ENCODE measurements at regions not wholly inside any gene's neighbourhood (a gene's known extent, or its start where the extent isn't known, plus 50 kb on each side); places are given as distances from the start of the nearest gene placed in this dataset.
"Not testable (repeated sequence)": the region's sequence is repeated elsewhere in the genome, so short reads cannot be mapped to it uniquely, and the experiment has no call there.

DNA sequence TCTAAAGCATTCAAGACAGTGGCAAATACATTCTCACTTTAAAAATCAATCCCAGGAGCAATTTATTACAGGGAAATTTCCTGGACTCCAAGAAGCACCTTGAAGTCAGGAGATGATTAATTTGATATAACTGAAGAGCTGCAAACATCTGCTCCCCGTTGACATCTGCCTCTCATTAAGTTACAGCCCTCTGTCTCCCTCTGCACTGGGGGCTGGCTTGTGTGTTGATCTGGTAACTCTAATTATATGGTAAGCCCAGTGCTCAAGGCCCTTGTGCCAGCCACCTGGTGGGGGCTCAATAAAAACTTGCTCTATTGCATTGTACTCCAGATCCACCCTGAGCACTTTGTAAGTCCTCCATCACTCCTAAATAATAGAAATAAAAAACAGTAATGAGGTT is 131.1 kb upstream of the ZNF462 start:
- DNase-seq = no peak

DNA sequence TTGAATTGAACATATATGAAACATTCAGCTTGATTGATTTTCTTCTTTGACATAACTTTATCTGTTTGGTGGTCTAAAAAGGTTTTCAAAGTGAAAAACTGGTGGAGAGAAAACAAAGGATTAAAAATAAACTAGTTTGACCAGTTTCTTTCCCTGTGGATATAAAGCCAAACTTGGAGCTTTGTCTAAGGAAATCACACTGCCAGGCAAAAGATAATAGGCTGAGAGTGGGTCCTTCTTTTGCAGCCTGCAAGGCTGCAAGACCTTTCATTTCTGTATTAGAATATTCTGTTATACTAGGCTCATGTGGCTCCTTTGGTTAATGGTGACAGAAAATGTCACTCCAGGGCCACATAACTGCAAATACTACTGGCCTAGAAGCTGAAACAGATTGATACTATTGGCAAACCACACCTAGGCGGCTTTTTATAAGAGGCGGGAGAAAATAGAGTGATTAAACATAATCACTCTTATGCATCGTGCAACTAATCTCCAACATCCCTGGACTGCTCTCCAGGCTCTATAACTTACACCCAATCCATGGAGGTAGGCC is 129.1 kb upstream of the ZNF462 start:
- DNase-seq = no peak

DNA sequence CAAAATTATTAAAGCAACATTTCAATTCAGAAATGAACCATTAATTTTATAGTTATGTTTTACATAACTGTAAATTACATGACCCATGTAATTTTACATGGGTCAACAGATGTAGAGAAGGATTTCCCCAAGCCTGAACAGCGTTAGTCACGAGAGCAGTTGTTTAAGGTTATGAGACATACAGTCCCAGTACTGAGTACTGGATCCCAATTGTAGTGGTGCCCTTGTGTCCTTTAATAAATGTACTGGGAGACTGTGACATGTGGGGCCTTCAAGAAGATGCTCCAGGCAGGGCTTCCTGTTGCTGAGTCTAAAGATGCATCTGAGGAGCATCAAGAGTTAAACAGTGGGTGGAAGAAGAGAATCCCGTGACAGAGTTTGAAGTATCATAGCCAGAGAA is 125.5 kb upstream of the ZNF462 start:
- no peak for DNase-seq

DNA sequence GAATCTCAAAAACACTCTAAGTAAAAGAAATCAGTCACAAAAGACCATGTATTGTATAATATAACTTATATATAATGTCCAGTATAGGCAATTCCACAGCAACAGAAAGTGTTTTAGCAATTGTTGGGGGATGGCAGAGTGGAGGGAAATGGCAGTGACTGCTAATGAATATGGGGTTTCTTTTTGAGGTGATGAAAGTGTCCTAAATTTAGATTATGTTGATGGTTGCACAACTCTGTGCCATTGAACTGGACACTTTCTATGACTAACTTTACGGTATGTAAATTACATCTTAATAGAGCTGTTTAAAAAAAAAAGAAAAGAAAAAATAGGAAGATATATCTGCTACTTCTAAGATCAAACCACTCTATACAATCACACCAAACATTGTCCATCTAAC is 124.9 kb upstream of the ZNF462 start:
- no peak for DNase-seq

- DNase-seq = no peak
These were observed 117.5 kb upstream of the ZNF462 start for GRCh38 chr9:106745457-106745856.

DNA sequence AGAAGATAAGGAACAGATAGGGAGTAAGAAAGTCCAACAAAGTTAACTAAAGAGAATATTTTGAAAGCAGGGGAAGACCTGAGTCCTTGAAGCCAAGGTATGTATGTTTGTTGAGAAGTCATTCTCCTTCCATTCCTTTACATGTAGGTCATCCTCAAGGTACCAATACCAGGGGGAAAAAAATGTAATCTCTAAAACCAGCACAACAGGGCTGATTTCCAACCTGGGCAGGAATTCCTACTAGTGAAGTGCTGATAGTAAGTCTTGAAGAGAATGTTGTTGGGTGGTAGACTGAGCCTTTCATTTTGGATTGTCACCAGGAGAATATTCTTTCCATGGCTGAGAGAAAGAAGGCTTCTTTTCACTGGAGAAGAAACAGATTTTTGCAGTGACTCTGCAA is 117.1 kb upstream of the ZNF462 start:
- no peak for DNase-seq

DNA sequence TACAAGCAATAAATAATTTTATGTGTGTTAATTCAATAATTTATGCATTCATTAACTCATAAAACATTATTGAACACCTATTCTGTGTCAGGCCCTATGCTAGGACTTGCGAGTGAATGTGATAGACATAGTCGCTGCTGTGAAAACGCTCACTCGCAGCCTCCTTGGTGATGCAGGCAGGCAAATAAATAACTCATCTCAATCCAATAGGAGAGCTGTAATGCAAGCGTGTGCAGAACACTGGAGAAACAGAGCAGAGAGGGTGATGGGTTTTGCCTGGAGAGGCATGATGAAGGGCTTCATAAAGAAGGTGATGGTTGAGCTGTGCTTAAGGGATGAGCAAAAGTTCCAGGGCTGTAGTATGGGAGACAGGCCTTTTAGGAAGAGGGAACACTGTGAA is 111.3 kb upstream of the ZNF462 start:
- DNase-seq = no peak

DNA sequence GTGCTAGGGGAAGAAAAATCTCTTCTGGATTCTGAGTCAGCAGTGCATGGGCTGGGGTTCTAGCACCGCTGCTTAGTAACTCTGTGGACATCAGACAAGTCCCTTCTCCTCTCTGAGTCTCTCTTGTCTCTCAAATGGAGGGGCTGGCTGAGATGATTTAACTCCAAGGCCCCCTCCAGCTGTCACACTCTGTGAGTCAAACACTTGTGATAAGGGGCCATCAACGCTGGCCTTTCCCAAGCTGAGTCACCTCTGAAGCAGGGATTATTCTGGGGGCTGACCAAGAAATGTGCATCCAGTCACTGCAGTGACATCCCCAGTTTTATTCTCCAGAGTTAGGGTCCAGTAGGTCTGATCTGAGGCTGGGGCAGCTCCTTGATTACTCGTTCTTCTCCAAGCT is 110.4 kb upstream of the ZNF462 start:
- no peak for DNase-seq

GRCh38 chr9:106753155-106753671 is 109.8 kb upstream of the ZNF462 start:
- DNase-seq = no peak

DNA sequence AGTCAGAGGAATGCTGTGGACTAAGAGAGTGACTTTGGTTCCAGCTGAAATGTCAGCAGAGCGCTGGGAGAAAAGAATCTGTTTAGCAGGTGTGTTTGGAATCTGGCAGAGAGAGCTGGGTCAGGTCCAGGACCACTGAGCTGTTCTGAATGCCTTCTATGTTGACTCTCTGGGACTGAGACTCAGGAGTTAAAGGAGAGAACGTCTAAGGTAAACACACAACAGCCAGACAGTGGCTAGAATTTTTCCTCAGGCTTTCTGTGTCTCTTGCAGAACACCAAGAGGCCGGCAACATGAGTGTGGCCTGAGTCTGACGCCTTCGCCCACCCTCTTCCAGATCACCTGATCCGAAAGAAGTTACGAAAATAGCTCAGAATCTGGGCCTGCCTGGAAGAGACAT is 107.2 kb upstream of the ZNF462 start:
- DNase-seq = no peak

GRCh38 chr9:106757514-106757913 is 105.5 kb upstream of the ZNF462 start:
- no peak for DNase-seq

- no peak for DNase-seq
These were observed 104.1 kb upstream of the ZNF462 start for GRCh38 chr9:106758911-106759310.

- no peak for DNase-seq
These were observed 101.5 kb upstream of the ZNF462 start for GRCh38 chr9:106761493-106761892.

GRCh38 chr9:106766616-106767015 is 96.3 kb upstream of the ZNF462 start:
- DNase-seq = no peak

- DNase-seq = no peak
These were observed 93.6 kb upstream of the ZNF462 start for GRCh38 chr9:106769331-106769730.

GRCh38 chr9:106771608-106772007 is 91.4 kb upstream of the ZNF462 start:
- no peak for DNase-seq

- no peak for DNase-seq
These were observed 90.3 kb upstream of the ZNF462 start for GRCh38 chr9:106772523-106773290.

- no peak for DNase-seq
These were observed 89.2 kb upstream of the ZNF462 start for GRCh38 chr9:106773750-106774149.

- DNase-seq = no peak
These were observed 87.0 kb upstream of the ZNF462 start for GRCh38 chr9:106775960-106776359.

GRCh38 chr9:106779796-106780195 is 83.2 kb upstream of the ZNF462 start:
- DNase-seq = no peak

- no peak for DNase-seq
These were observed 79.8 kb upstream of the ZNF462 start for GRCh38 chr9:106783121-106783520.

DNA sequence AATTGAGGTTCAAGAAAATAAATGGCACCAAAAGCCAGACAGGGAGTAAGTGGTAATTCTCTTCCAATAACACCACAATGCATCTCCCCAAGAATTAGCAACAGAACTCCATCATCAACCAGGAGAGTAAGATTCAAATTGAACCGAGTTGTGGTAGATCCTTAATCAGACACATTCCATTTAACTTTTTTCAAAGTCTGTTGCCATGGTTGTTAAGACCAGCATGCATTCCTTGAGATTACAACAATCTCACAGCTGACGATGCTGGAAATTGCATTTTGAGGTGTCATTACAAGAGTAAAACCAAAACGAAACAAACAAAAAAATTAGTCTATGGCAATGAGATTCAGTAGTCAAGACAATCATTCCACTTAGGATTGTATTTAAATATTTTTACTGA is 78.9 kb upstream of the ZNF462 start:
- DNase-seq = no peak

GRCh38 chr9:106785200-106785599 is 77.8 kb upstream of the ZNF462 start:
- no peak for DNase-seq

- not testable (repeated sequence) for DNase-seq
These were observed 74.9 kb upstream of the ZNF462 start for GRCh38 chr9:106788021-106788420.

GRCh38 chr9:106795031-106795430 is 67.9 kb upstream of the ZNF462 start:
- DNase-seq = no peak

Measured in DMS79 treated with DMSO at 0.1 percent for 48 hours (cell line).